Breast epithelium (tissue), 4 donors: ENCODE measurements at regions not wholly inside any gene's neighbourhood (a gene's known extent, or its start where the extent isn't known, plus 50 kb on each side); places are given as distances from the start of the nearest gene placed in this dataset.

Experiments
- DNase-seq, 2 donors: peaks; one replicate each; pipeline ENCODE4 v3.0.0-alpha.2; 2019; ENCODE audit warnings: low spot score in 2 of 2
- H3K27ac ChIP-seq, 2 donors: fragments of 200-600 bp; sonication (generic) in 1 of 2; one replicate each; pipeline ENCODE4 v1.5.1; 2016 to 2019; ENCODE audit warnings: mild to moderate bottlenecking in 1 of 2
- H3K27me3 ChIP-seq, 2 donors: fragments of 200-600 bp; sonication (generic) in 1 of 2; one replicate each; pipeline versions ENCODE4 v1.5.1 to v1.6.0; 2017 to 2019; ENCODE audit warnings: control low read depth in 1 of 2, mild to moderate bottlenecking in 1 of 2
- H3K36me3 ChIP-seq: fragments of 200-600 bp; one replicate; pipeline ENCODE4 v1.5.1; 2019
- H3K4me1 ChIP-seq, 2 donors: fragments of 200-600 bp; sonication (generic); one replicate each; pipeline ENCODE4 v1.5.1; 2016 to 2019; ENCODE audit warnings: control low read depth in 1 of 2
- H3K4me3 ChIP-seq, 3 donors: fragments of 200-600 bp; sonication (generic); 1 replicate in 2 of 3; 2 replicates in 1 of 3; pipeline ENCODE4 v1.5.1; 2016 to 2019; ENCODE audit warnings: mild to moderate bottlenecking in 3 of 3, moderate library complexity in 2 of 3
- H3K9me3 ChIP-seq, 2 donors: fragments of 200-600 bp; sonication (generic) in 1 of 2; one replicate each; pipeline ENCODE4 v1.5.1; 2016 to 2019; ENCODE audit warnings: control low read depth in 1 of 2
- POLR2A ChIP-seq: fragments of 450-650 bp; IDR thresholded peaks from one replicate; pipeline ENCODE4 v1.6.1; 2016; ENCODE audit warnings: antibody characterized with exemption, mild to moderate bottlenecking, moderate library complexity
- POLR2AphosphoS5 ChIP-seq, 3 donors: sonication (generic); formaldehyde crosslinking; IDR thresholded peaks; one replicate each; pipeline ENCODE4 v1.6.1; 2017; ENCODE audit warnings: antibody characterized with exemption in 3 of 3
- intact Hi-C: fragments of 100-400 bp; cut with DNase I; formaldehyde crosslinking; loops from one replicate; pipeline ENCODE4 v1.15.1; 2023; ENCODE audit warnings: low total_unique reads
- TF ChIP-seq, protein P1 (sequence below), 3 donors: fragments of 450-650 bp; IDR thresholded peaks; one replicate each; pipeline ENCODE4 v1.5.1; 2016 to 2017; ENCODE audit warnings: antibody characterized with exemption in 3 of 3, mild to moderate bottlenecking in 3 of 3, moderate library complexity in 3 of 3

DNA sequence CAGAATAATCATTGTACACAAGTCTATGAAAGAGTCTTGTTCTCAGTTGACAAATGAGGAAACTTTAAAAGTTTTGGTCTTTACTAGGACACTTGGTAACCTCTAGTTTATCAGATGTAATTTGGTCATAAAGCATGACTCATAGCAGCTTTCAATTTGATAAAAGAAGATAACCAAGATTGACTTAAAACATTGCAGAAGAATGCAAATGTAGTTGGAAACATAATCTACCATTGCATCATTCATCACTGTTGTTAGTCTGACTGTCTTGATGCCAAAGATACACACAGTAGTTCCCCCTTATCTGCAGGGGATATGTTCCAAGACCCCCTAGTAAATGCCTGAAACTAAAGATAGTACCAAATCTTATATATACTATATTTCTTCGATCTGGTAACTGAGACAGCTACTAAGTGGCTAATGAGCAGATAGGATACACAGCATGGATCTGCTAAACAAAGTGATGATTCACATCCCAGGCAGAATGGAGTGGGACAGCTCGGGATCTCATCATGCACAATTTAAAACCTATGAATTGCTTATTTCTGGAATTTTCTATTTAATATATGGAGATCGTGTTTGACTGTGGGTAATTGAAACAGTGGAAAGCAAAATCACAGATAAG is 131.4 kb upstream of the CCDC68 start:
- DNase-seq: no peak
- Histone ChIP-seq H3K4me3 (no peak overlapping the region), H3K27ac (no peak overlapping the region), H3K36me3 (no peaks in the 10 kb centered on the region), H3K4me1 (no peaks in the 10 kb centered on the region), H3K9me3 (no peaks in the 10 kb centered on the region), H3K27me3 (no peaks in the 10 kb centered on the region)
- intact Hi-C loops: no loop called here
- TF ChIP-seq, protein P1, sequence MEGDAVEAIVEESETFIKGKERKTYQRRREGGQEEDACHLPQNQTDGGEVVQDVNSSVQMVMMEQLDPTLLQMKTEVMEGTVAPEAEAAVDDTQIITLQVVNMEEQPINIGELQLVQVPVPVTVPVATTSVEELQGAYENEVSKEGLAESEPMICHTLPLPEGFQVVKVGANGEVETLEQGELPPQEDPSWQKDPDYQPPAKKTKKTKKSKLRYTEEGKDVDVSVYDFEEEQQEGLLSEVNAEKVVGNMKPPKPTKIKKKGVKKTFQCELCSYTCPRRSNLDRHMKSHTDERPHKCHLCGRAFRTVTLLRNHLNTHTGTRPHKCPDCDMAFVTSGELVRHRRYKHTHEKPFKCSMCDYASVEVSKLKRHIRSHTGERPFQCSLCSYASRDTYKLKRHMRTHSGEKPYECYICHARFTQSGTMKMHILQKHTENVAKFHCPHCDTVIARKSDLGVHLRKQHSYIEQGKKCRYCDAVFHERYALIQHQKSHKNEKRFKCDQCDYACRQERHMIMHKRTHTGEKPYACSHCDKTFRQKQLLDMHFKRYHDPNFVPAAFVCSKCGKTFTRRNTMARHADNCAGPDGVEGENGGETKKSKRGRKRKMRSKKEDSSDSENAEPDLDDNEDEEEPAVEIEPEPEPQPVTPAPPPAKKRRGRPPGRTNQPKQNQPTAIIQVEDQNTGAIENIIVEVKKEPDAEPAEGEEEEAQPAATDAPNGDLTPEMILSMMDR (IDR thresholded peaks at IDR 0.05): no peak

DNA sequence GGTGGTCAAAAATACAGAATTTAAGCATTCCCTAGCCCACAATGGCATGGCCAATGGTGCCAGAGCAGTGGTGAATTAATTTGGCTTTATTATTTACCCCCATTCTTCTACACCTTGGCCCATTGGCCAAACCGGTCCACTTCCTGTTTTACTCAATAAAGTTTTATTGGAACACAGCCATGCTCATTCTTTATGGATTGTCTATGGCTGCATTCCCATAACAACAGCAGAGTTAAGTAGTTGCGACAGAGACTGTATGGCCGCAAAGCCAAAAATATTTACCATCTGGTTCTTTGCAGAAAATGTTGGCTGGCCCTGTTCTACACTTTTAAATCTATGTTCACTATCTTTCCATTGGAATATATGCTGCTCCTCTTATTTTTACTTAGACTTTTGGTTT is 130.3 kb upstream of the CCDC68 start:
- Histone ChIP-seq H3K36me3 (no peaks in the 10 kb centered on the region), H3K27ac (no peak overlapping the region), H3K9me3 (no peaks in the 10 kb centered on the region), H3K4me3 (no peak overlapping the region), H3K4me1 (no peaks in the 10 kb centered on the region), H3K27me3 (no peaks in the 10 kb centered on the region)
- TF ChIP-seq, protein P1 (IDR thresholded peaks at IDR 0.05): no peak
- TF ChIP-seq POLR2AphosphoS5 (IDR thresholded peaks at IDR 0.05) (no peak), POLR2A (no peak)
- intact Hi-C loops: loop anchor here (5.0 kb wide), 1 partner anchor 1383 kb away; no protein-coding TSS in a partner anchor
- no peak for DNase-seq

DNA sequence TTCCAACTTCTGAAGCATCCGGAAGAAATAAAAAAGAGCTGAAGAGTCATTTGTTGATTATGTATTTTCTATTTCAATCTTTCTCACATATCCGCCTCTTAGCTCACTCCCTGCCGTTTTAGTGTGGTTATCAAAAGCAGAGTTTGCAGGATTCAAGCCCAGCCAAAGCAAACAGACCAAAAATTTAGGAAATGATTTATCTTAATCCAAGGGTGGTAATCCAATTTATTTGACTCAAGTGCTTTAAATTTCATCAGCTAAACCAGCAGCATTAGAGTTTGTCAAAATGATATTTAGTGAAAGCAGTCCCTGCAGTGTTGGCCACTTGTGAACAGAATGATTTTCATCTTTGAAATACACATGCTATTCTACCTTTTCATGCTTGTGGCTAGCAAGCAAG is 129.3 kb upstream of the CCDC68 start:
- TF ChIP-seq, protein P1 (IDR thresholded peaks at IDR 0.05): no peak
- TF ChIP-seq POLR2A: no peak
- TF ChIP-seq POLR2AphosphoS5 (IDR thresholded peaks at IDR 0.05): no peak
- intact Hi-C loops: loop anchor here (5.0 kb wide), 1 partner anchor 1384 kb away; no protein-coding TSS in a partner anchor
- H3K4me3 ChIP-seq: no peak overlapping the region

DNA sequence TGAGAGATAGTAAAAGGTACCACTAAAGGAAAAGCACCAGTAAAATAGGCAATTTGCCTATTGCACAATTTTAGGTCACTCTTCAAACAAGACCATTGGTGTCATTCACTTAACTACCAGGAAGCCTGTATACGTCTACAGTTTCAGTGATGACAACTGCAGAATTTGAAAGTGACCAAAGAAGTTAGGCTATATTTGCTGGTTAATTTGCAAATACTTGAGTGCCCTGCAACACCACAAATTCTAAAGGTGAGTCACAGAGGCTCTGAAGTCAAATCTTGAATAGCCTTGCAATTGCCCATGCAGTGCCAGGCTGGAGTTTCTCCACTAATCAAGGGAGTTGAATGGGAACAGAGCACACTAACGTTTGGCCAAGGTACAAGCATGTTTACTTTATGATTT is 128.7 kb upstream of the CCDC68 start:
- Histone ChIP-seq H3K27ac (no peak overlapping the region), H3K27me3 (no peaks in the 10 kb centered on the region), H3K4me3 (no peak overlapping the region), H3K36me3 (no peaks in the 10 kb centered on the region), H3K4me1 (no peaks in the 10 kb centered on the region), H3K9me3 (no peaks in the 10 kb centered on the region)
- TF ChIP-seq POLR2A (no peak), POLR2AphosphoS5 (IDR thresholded peaks at IDR 0.05) (no peak)
- DNase-seq: no peak
- intact Hi-C loops: loop anchor here (5.0 kb wide), 1 partner anchor 1384 kb away; no protein-coding TSS in a partner anchor

More for the DNA sequence above, 129.3 kb upstream of the CCDC68 start:
- Histone ChIP-seq H3K27ac (no peak overlapping the region), H3K9me3 (no peaks in the 10 kb centered on the region), H3K4me1 (no peaks in the 10 kb centered on the region), H3K27me3 (no peaks in the 10 kb centered on the region), H3K36me3 (no peaks in the 10 kb centered on the region)
- no peak for DNase-seq

DNA sequence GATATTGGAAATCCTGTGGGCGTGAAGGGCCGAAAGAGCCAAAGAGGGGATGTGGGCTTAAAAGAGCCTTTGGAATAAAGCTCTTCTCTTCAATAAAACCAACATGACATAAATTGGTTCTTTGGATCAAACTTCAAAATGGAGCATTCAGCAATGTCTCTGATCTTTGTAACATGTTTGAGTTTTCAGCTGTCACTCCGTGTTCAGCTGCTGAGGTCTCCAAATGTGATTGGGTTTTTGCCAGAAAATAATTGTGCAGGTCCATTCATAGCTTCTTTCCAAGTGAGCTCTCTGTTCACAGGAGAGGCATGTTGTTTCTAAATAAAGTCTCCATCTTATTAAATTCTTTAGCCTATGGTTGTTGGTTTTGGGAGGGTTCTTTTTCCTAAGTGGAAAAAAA is 127.6 kb upstream of the CCDC68 start:
- intact Hi-C loops: loop anchor here (5.0 kb wide), 1 partner anchor 1385 kb away; no protein-coding TSS in a partner anchor
- Histone ChIP-seq H3K27me3 (no peaks in the 10 kb centered on the region), H3K9me3 (no peaks in the 10 kb centered on the region), H3K36me3 (no peaks in the 10 kb centered on the region), H3K4me3 (no peak overlapping the region), H3K4me1 (no peaks in the 10 kb centered on the region), H3K27ac (no peak overlapping the region)
- no peak for DNase-seq
- TF ChIP-seq, protein P1 (IDR thresholded peaks at IDR 0.05): no peak
- TF ChIP-seq POLR2A (no peak), POLR2AphosphoS5 (IDR thresholded peaks at IDR 0.05) (no peak)
